ENCODE measurements at regions not wholly inside any gene's neighbourhood (a gene's known extent, or its start where the extent isn't known, plus 50 kb on each side); places are given as distances from the start of the nearest gene placed in this dataset.

DNA sequence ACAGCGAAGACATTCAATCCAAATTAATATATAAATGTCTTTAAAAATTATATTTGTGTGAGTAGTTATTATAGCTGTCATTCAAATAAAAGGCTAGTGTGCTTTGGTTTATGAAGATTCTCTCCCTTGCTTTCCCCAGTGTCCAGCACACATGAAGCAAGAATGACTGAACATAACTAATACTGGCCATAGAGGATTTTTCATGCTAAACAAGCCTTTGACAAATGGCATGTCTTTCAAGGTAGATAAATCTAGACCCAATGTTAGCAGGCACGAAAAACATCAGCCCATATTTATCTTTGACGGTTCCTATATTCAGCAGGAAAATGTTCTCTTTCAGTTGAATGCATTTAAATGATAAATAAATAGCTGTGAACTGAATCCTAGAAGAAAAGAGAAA, 1234.4 kb downstream of the EPHA7 start:
- H3K36me3 ChIP-seq (ENCODE audit: control insufficient read depth in 2 of 2, insufficient read depth in 2 of 2, low read length in 1 of 2): no peaks in the 10 kb centered on the region
- DNase-seq (ENCODE audit: low read depth, low spot score): no peak
- H3K27me3 ChIP-seq (replicated peaks in 1 of 2; ENCODE audit: control insufficient read depth in 2 of 2, insufficient read depth in 2 of 2, low read length in 1 of 2): no peaks in the 10 kb centered on the region
- no peaks in the 10 kb centered on the region for H3K79me2 ChIP-seq (ENCODE audit: control insufficient read depth, insufficient read depth, low read length)
- TF ChIP-seq CREM (IDR thresholded peaks at IDR 0.05; ENCODE audit: low read depth): no peak
- TF ChIP-seq, protein P1, sequence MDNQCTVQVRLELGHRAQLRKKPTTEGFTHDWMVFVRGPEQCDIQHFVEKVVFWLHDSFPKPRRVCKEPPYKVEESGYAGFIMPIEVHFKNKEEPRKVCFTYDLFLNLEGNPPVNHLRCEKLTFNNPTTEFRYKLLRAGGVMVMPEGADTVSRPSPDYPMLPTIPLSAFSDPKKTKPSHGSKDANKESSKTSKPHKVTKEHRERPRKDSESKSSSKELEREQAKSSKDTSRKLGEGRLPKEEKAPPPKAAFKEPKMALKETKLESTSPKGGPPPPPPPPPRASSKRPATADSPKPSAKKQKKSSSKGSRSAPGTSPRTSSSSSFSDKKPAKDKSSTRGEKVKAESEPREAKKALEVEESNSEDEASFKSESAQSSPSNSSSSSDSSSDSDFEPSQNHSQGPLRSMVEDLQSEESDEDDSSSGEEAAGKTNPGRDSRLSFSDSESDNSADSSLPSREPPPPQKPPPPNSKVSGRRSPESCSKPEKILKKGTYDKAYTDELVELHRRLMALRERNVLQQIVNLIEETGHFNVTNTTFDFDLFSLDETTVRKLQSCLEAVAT (IDR thresholded peaks at IDR 0.05): no peak
- ChIA-PET POLR2A (no interaction called here), CTCF (no interaction called here), SMC1A (ENCODE audit: uncharacterized antibody, unreplicated experiment) (no interaction called here), RAD21 (ENCODE audit: unreplicated experiment) (interaction anchor here (1.1 kb wide), 1 partner anchor 36 kb away, joined by 3 read pairs; no protein-coding TSS in a partner anchor)
- H4K20me1 ChIP-seq (ENCODE audit: control insufficient read depth, insufficient read depth): no peaks in the 10 kb centered on the region
- H3K9me3 ChIP-seq (replicated peaks; ENCODE audit: control insufficient read depth, insufficient read depth, low read length): no peaks in the 10 kb centered on the region
- intact Hi-C loops (cut with micrococcal nuclease; ENCODE audit: unreplicated experiment) (no loop called here), in situ Hi-C loops (cut with MboI) (no loop called here)
- BruUV-seq (replicated peaks): no TSS peak
- H2AFZ ChIP-seq (ENCODE audit: control insufficient read depth, low read depth, low read length): no peak overlapping the region
- no peak overlapping the region for H3K27ac ChIP-seq (ENCODE audit: control insufficient read depth, insufficient read depth)
- no peak overlapping the region for H3K4me2 ChIP-seq (ENCODE audit: control insufficient read depth, insufficient read depth)
- 0% methylated on average over 3 of the region's 3 CpGs for WGBS (ENCODE audit: insufficient coverage, insufficient replicate concordance, low lambda C conversion rate, missing lambda C conversion rate)
- ATAC-seq: no peak
- H3K4me3 ChIP-seq: no peak overlapping the region
- no peak for FAIRE-seq
- H3K9ac ChIP-seq (ENCODE audit: control insufficient read depth, insufficient read depth, low read length): no peak overlapping the region
- no peaks in the 10 kb centered on the region for H3K4me1 ChIP-seq (ENCODE audit: control insufficient read depth, insufficient read depth, low read length)

DNA sequence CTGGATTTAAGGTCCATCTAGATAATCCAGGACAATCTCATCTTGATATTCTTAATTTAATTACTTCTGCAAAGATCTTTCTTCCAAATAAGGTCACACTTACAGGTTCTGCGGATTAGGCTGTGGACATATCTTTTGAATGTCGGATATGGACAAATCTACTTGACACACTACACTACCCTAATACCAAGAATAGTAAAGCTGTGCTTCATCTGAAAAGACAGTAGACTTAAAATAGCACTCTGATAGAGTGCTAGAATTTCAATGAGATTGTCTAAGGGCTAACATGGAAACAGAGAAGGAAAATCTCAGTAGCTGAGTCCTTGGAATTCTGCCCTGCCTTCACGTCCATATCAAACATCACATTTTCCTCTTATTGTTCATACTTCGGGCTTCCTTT, 1238.0 kb downstream of the EPHA7 start:
- ChIA-PET POLR2A (no interaction called here), RAD21 (ENCODE audit: unreplicated experiment) (no interaction called here), CTCF (no interaction called here), SMC1A (ENCODE audit: uncharacterized antibody, unreplicated experiment) (interaction anchor here (0.6 to 1.0 kb wide), 4 partner anchors 8 to 45 kb away, joined by 3 to 6 read pairs (median 3); no protein-coding TSS in a partner anchor)
- H2AFZ ChIP-seq (ENCODE audit: control insufficient read depth, low read depth, low read length): no peak overlapping the region
- no peaks in the 10 kb centered on the region for H4K20me1 ChIP-seq (ENCODE audit: control insufficient read depth, insufficient read depth)
- no TSS peak for BruUV-seq (replicated peaks)
- no peak overlapping the region for H3K9ac ChIP-seq (ENCODE audit: control insufficient read depth, insufficient read depth, low read length)
- no peak overlapping the region for H3K27ac ChIP-seq (ENCODE audit: control insufficient read depth, insufficient read depth)
- no peaks in the 10 kb centered on the region for H3K79me2 ChIP-seq (ENCODE audit: control insufficient read depth, insufficient read depth, low read length)
- 28% methylated on average over 4 of the region's 4 CpGs for WGBS (ENCODE audit: insufficient coverage, insufficient replicate concordance, low lambda C conversion rate, missing lambda C conversion rate)
- H3K4me2 ChIP-seq (ENCODE audit: control insufficient read depth, insufficient read depth): no peak overlapping the region
- ATAC-seq (no peak), DNase-seq (ENCODE audit: low read depth, low spot score) (no peak), FAIRE-seq (no peak)
- no peaks in the 10 kb centered on the region for H3K36me3 ChIP-seq (ENCODE audit: control insufficient read depth in 2 of 2, insufficient read depth in 2 of 2, low read length in 1 of 2)
- no peaks in the 10 kb centered on the region for H3K4me1 ChIP-seq (ENCODE audit: control insufficient read depth, insufficient read depth, low read length)
- H3K4me3 ChIP-seq: no peak overlapping the region
- TF ChIP-seq TCF3 (IDR thresholded peaks at IDR 0.05; ENCODE audit: borderline replicate concordance, insufficient read depth, low read depth, low read length): no peak
- TF ChIP-seq, protein P1 (IDR thresholded peaks at IDR 0.05): no peak
- no peak for TF ChIP-seq EZH2 (IDR thresholded peaks at IDR 0.05; ENCODE audit: borderline replicate concordance, control insufficient read depth, low read depth, low read length)
- H3K27me3 ChIP-seq (replicated peaks in 1 of 2; ENCODE audit: control insufficient read depth in 2 of 2, insufficient read depth in 2 of 2, low read length in 1 of 2): no peaks in the 10 kb centered on the region
- no peaks in the 10 kb centered on the region for H3K9me3 ChIP-seq (replicated peaks; ENCODE audit: control insufficient read depth, insufficient read depth, low read length)
- intact Hi-C loops (cut with micrococcal nuclease; ENCODE audit: unreplicated experiment): no loop called here
- in situ Hi-C loops (cut with MboI): no loop called here

All from GM12878 (cell line).